ENCODE measurements at regions not wholly inside any gene's neighbourhood (a gene's known extent, or its start where the extent isn't known, plus 50 kb on each side); places are given as distances from the start of the nearest gene placed in this dataset.

- intact Hi-C loops (cut with DNase I) = no loop called here
Measured at GRCh38 chr19:57016491-57016890, 103.3 kb upstream of the USP29 start.

GRCh38 chr19:57025491-57025890, 94.3 kb upstream of the USP29 start:
- Histone ChIP-seq H3K4me1 (no peaks in the 10 kb centered on the region), H3K4me3 (no peak overlapping the region), H3K9me3 (peaks cover 0 to 64% (median 0%) of the 10 kb centered on the region in 11 donors), H3K27ac (no peak overlapping the region), H3K36me3 (no peaks in the 10 kb centered on the region), H3K27me3 (peaks cover 0 to 8% (median 3%) of the 10 kb centered on the region in 7 donors)
- intact Hi-C loops (cut with DNase I) = no loop called here
- no peak for DNase-seq
- 82% methylated on average over 4 of the region's 4 CpGs for WGBS, 2 donors
- no peak for TF ChIP-seq CTCF (IDR thresholded peaks at IDR 0.05)
- no peak for ATAC-seq

More at GRCh38 chr19:57016491-57016890, 103.3 kb upstream of the USP29 start:
- no peak for ATAC-seq
- H3K4me3 ChIP-seq = no peak overlapping the region
- no peaks in the 10 kb centered on the region for H3K4me1 ChIP-seq
- 69 to 71% methylated on average over 14 of the region's 14 CpGs for WGBS, 2 donors
- H3K27me3 ChIP-seq = peaks cover 0 to 10% (median 6%) of the 10 kb centered on the region in 7 donors
- no peak overlapping the region for H3K27ac ChIP-seq
- no peaks in the 10 kb centered on the region for H3K36me3 ChIP-seq
- DNase-seq = no peak
- no peak for TF ChIP-seq CTCF (IDR thresholded peaks at IDR 0.05)
- H3K9me3 ChIP-seq = peaks cover 0 to 61% (median 0%) of the 10 kb centered on the region in 11 donors

GRCh38 chr19:57026476-57026875, 93.3 kb upstream of the USP29 start:
- ATAC-seq = no peak
- H3K27ac ChIP-seq = no peak overlapping the region
- no peak for TF ChIP-seq CTCF (IDR thresholded peaks at IDR 0.05)
- H3K4me1 ChIP-seq = no peaks in the 10 kb centered on the region
- no peak overlapping the region for H3K4me3 ChIP-seq
- peaks cover 0 to 68% (median 0%) of the 10 kb centered on the region in 11 donors for H3K9me3 ChIP-seq
- DNase-seq = no peak
- no peaks in the 10 kb centered on the region for H3K36me3 ChIP-seq
- intact Hi-C loops (cut with DNase I) = no loop called here
- peaks cover 0 to 8% (median 3%) of the 10 kb centered on the region in 7 donors for H3K27me3 ChIP-seq
- 84 to 88% methylated on average over 3 of the region's 3 CpGs for WGBS, 2 donors

- DNase-seq (no peak), ATAC-seq (no peak)
- TF ChIP-seq CTCF (IDR thresholded peaks at IDR 0.05) = no peak
- H3K36me3 ChIP-seq = no peaks in the 10 kb centered on the region
- intact Hi-C loops (cut with DNase I) = no loop called here
- H3K9me3 ChIP-seq = peaks cover 0 to 73% (median 0%) of the 10 kb centered on the region in 11 donors
- no peaks in the 10 kb centered on the region for H3K4me1 ChIP-seq
- H3K27me3 ChIP-seq = peaks cover 0 to 8% (median 2%) of the 10 kb centered on the region in 7 donors
- H3K4me3 ChIP-seq = no peak overlapping the region
- WGBS, 2 donors = 83 to 89% methylated on average over 7 of the region's 7 CpGs
- no peak overlapping the region for H3K27ac ChIP-seq
Measured at GRCh38 chr19:57027360-57027759, 92.4 kb upstream of the USP29 start.
